CD1c-positive myeloid dendritic cell (primary cell): ENCODE measurements at regions not wholly inside any gene's neighbourhood (a gene's known extent, or its start where the extent isn't known, plus 50 kb on each side); places are given as distances from the start of the nearest gene placed in this dataset.
A peak's percentile ranks its signal among the peaks of the same experiment; 100 is the strongest.

Source experiments
- DNase-seq: peaks from one replicate; pipeline ENCODE4 v3.0.0-alpha.2; 2016; ENCODE audit errors: extremely low spot score

- no peak for DNase-seq
These were observed 216.2 kb upstream of the ARHGAP20 start for GRCh38 chr11:110928391-110928790.

- DNase-seq = no peak
These were observed 209.7 kb upstream of the ARHGAP20 start for GRCh38 chr11:110921742-110922521.

- peak; percentile 46 for DNase-seq
These were observed 207.1 kb upstream of the ARHGAP20 start for GRCh38 chr11:110919241-110919922.

GRCh38 chr11:110918351-110918750, 206.1 kb upstream of the ARHGAP20 start:
- no peak for DNase-seq

GRCh38 chr11:110912437-110912836, 200.2 kb upstream of the ARHGAP20 start:
- DNase-seq = no peak

- no peak for DNase-seq
These were observed 198.1 kb upstream of the ARHGAP20 start for GRCh38 chr11:110910384-110910783.

- DNase-seq = no peak
These were observed 197.1 kb upstream of the ARHGAP20 start for GRCh38 chr11:110909336-110909735.

- no peak for DNase-seq
These were observed 196.3 kb upstream of the ARHGAP20 start for GRCh38 chr11:110908401-110909105.

- DNase-seq = peak; percentile 73
These were observed 195.4 kb upstream of the ARHGAP20 start for GRCh38 chr11:110907629-110908028.

GRCh38 chr11:110903830-110904229, 191.6 kb upstream of the ARHGAP20 start:
- no peak for DNase-seq

- no peak for DNase-seq
These were observed 191.1 kb upstream of the ARHGAP20 start for GRCh38 chr11:110903378-110903777.

- no peak for DNase-seq
These were observed 189.2 kb upstream of the ARHGAP20 start for GRCh38 chr11:110901441-110901840.

GRCh38 chr11:110900426-110900825, 188.2 kb upstream of the ARHGAP20 start:
- DNase-seq = no peak

- no peak for DNase-seq
These were observed 184.8 kb upstream of the ARHGAP20 start for GRCh38 chr11:110897035-110897434.

- DNase-seq = no peak
These were observed 184.1 kb upstream of the ARHGAP20 start for GRCh38 chr11:110896358-110896757.

- no peak for DNase-seq
These were observed 182.0 kb upstream of the ARHGAP20 start for GRCh38 chr11:110894224-110894623.

GRCh38 chr11:110892741-110893285, 180.6 kb upstream of the ARHGAP20 start:
- no peak for DNase-seq

- no peak for DNase-seq
These were observed 179.2 kb upstream of the ARHGAP20 start for GRCh38 chr11:110891411-110891810.

- no peak for DNase-seq
These were observed 178.8 kb upstream of the ARHGAP20 start for GRCh38 chr11:110890995-110891394.

- no peak for DNase-seq
These were observed 174.2 kb upstream of the ARHGAP20 start for GRCh38 chr11:110886288-110886970.

- no peak for DNase-seq
These were observed 171.0 kb upstream of the ARHGAP20 start for GRCh38 chr11:110883256-110883655.

- no peak for DNase-seq
These were observed 166.3 kb upstream of the ARHGAP20 start for GRCh38 chr11:110878513-110878912.
